Endothelial cell of hepatic sinusoid (primary cell): ENCODE measurements at regions not wholly inside any gene's neighbourhood (a gene's known extent, or its start where the extent isn't known, plus 50 kb on each side); places are given as distances from the start of the nearest gene placed in this dataset.

Source experiments
- in situ Hi-C: cut with HindIII; loops from 2 replicates; pipeline ENCODE4 v1.10.0; 2017; ENCODE audit warnings: low sequenced_read_pairs

DNA sequence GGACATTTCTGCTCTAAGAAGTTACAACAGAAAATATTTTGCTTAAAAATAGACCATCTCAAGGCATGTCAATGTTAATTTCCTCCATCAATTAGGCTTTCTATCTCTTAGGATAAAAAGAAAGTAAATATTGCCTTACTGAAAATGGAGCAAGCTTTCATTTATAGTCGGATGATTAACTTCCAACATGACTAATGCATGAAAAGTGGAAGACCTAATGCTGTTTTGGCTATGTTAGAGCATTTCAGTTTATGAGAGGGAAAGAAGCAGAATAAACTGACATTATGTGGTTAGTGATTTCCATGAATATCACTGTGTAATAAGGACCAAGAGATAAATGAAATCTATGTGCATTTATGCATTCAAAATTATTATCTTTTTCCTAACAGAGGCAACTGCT lies 475.2 kb upstream of the UBE2E3 start:
- in situ Hi-C loops = no loop called here

GRCh38 chr2:180497621-180498152 lies 482.7 kb upstream of the UBE2E3 start:
- in situ Hi-C loops = no loop called here

- in situ Hi-C loops = no loop called here
Observed at GRCh38 chr2:180495606-180496005, 484.8 kb upstream of the UBE2E3 start.

GRCh38 chr2:180494286-180494685 lies 486.1 kb upstream of the UBE2E3 start:
- in situ Hi-C loops = no loop called here

DNA sequence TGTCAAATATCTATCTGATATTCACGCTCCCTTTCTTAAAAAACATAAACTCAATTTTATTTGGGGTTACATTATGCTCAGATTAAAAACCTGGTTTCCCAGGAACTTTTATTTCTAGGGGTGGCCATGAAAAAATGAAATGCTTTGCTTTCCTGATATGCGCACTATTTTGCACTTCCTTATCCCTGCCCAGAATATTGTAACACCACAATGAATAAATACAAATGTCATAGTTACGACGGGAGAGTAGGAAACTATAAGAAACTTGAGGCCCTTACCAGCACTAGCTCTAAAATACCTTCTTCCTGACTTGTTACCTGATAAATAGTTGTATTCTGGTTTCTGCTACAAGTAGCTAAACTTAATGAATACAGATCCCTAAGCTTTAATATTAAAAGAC lies 475.6 kb upstream of the CWC22 start:
- in situ Hi-C loops = no loop called here

DNA sequence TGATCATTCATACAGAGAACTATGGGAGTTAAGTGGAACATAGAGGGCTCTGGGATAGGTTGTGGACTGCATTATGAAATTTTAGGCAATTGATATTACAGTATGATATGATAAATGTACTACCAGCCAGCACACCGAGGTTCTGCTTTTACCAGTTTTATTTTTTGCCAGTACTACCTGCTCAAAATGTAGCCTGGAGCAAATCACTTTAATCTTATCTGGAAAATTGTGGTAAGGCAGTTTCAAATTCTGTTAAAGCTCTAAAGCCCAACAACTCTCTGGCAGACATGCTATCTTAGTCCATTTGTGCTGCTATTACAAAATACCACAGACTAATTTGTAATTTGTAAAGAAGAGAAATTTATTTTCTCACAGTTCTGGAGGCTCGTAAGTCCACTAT lies 474.9 kb upstream of the CWC22 start:
- in situ Hi-C loops = no loop called here

DNA sequence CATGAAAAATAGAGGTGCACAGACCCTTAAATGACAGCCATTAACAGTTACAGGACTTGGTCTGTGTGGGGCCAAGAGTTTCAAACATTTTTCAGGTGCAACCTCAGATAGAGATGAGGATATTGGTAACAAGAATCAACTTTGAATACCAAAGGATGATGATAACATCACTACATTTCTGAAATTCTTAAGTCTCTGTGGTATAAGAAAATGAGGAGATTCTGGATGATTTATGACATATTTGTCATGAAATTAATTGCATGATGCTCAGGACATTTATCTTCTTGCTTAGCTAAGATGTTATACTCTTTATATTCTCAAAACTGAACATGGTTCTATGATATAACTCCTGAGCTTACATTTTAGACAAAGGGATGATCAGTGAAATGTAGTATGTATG lies 471.8 kb upstream of the CWC22 start:
- in situ Hi-C loops = no loop called here

DNA sequence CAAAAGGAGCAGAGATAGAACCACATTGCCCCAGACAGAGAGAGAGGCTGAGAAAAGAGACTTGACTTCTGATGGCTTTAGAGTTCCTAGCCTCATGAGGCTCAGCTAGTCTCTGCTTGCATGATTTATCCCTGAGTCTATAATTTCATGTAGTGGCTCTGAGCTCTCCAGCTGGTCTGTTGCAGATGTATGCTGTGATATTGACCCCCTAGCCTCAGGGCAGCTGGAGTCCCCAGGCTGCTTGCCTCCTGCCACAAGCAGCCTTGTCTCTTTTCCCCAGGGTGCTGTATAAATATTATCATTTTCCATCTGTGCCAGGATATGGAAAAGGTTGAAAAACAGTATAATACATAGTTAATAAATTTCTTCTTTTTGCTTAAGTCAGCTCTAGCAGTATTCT lies 467.6 kb upstream of the CWC22 start:
- in situ Hi-C loops = no loop called here

DNA sequence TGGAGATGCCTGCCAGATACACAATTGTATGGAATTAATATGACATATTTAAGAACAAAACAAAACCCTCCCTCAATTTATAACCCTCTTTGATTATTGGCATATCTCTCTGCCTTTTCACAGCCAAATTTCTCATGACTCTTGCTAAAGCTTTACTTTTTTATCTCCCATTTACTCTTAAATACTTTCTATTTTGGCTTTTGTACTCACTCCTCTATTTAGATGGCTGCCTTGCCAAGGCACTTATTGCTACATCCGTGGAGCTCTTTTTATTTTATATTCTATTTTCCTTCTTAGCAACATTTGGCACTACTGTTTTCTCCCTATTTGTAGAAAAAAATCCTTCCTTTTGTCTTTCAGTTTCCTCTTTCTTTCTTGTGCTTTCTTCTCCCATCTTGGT lies 466.4 kb upstream of the CWC22 start:
- in situ Hi-C loops = no loop called here

- in situ Hi-C loops = no loop called here
Observed at GRCh38 chr2:180472133-180472532, 465.0 kb upstream of the CWC22 start.

- in situ Hi-C loops = no loop called here
Observed at GRCh38 chr2:180463608-180464007, 456.5 kb upstream of the CWC22 start.

DNA sequence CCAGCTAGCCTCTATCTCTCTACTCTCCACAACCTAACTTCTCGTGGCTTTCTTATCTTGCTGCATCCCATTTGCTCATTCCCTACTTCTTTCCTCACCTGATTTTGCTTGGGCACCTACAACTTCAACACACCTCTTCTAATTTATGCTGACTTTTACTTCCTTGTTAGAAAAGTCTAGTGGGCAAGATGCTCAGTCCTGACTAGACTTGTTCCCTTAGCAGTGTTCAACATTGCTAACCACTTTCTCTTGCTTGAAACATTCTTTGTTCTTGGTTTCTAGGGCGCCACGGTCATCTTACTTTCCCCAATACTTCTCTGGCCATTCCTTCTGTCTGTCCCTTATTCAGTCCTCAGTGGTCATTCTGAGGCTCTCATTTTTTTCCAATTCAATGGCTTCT lies 454.7 kb upstream of the CWC22 start:
- in situ Hi-C loops = no loop called here

- in situ Hi-C loops = no loop called here
Observed at GRCh38 chr2:180456801-180457200, 449.7 kb upstream of the CWC22 start.

DNA sequence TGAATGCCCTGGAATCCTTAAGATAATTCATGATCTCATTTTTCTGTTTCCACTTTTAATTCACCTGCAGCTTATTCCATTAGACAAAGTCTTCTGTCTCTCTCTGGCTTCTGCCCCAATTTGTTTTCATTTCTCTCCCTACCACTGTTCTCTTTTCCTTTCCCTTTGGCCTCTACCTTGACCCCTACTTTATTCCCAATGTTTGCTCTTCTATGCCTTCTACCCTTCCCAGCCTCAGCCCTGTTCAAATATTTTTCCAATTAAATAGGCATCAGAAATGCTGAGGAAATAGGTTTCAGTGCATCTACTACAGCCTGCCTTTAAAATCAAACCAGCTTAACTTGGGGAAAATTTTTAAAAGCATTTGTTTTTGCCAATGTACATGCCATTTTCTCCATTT lies 443.7 kb upstream of the CWC22 start:
- in situ Hi-C loops = no loop called here

GRCh38 chr2:180449171-180449915 lies 442.2 kb upstream of the CWC22 start:
- in situ Hi-C loops = no loop called here

- in situ Hi-C loops = no loop called here
Observed at GRCh38 chr2:180446492-180446891, 439.4 kb upstream of the CWC22 start.

- in situ Hi-C loops = no loop called here
Observed at GRCh38 chr2:180443888-180444287, 436.8 kb upstream of the CWC22 start.

GRCh38 chr2:180442860-180443644 lies 436.0 kb upstream of the CWC22 start:
- in situ Hi-C loops = no loop called here

DNA sequence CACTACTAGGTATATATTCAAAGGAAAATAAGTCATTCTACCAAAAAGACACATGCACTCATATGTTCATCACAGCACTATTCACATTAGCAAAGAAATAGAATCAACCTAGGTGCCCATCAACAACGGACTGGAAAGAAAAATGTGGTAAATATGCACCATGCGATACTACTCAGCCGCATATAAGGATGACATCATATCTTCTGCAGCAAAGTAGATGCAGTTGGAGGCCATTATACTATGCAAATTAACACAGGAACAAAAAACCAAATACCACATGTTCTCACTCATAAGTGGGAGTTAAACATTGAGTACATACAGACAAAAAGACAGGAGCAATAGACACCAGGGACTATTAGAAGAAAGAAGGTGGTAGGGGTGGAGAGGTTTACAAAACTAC lies 412.1 kb upstream of the CWC22 start:
- in situ Hi-C loops = no loop called here

- in situ Hi-C loops = no loop called here
Observed at GRCh38 chr2:180416627-180417026, 409.5 kb upstream of the CWC22 start.

- in situ Hi-C loops = no loop called here
Observed at GRCh38 chr2:180413336-180413735, 406.2 kb upstream of the CWC22 start.

- in situ Hi-C loops = no loop called here
Observed at GRCh38 chr2:180412219-180412618, 405.1 kb upstream of the CWC22 start.
